ENCODE measurements at regions not wholly inside any gene's neighbourhood (a gene's known extent, or its start where the extent isn't known, plus 50 kb on each side); places are given as distances from the start of the nearest gene placed in this dataset.
A peak's percentile ranks its signal among the peaks of the same experiment; 100 is the strongest.

DNA sequence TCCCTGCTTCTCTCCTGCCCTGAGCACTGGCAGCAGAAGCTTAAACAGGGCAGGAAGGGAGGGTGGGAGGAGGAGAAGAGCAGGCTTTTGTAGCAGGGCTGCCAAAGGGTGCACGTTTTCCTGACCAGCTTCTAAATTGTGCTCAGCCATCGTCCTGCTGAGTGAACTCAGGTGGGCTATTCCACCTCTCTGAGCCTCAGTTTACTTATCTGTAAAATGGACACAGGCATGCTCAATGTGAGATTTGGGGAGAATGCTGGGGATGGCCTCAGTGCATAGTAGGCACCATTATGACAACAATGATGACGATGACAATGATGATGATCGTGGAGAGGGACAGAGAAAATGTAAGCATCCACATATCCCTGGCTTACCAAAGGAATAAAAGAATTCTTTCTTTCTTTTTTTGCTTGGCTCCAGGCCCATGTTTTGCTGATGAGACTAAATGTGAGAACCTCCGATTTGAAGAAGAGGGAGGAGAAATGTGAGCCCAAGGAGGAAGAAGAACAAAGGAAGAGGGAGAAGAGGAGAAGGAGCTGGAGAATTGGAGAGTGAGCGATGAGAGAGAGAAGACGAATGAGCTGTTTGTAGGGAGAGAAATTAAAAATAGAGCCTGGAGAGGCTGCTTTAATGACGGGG lies 105.5 kb upstream of the MYL2 start:
- POLR2A ChIA-PET = no interaction called here
- ATAC-seq (no peak), DNase-seq (no peak)
- no peaks in the 10 kb centered on the region for H3K9me3 Mint-ChIP-seq
- H3K27ac Mint-ChIP-seq = peak overlapping the region in 2 of 10 donors; percentile 11 to 48
- peaks cover 3 to 10% (median 9%) of the 10 kb centered on the region in 4 donors for H3K4me1 Mint-ChIP-seq
- no peak overlapping the region for H3K4me3 Mint-ChIP-seq
- peaks cover 1 to 39% (median 31%) of the 10 kb centered on the region in 5 donors for H3K27me3 Mint-ChIP-seq
- H3K36me3 Mint-ChIP-seq = no peaks in the 10 kb centered on the region

DNA sequence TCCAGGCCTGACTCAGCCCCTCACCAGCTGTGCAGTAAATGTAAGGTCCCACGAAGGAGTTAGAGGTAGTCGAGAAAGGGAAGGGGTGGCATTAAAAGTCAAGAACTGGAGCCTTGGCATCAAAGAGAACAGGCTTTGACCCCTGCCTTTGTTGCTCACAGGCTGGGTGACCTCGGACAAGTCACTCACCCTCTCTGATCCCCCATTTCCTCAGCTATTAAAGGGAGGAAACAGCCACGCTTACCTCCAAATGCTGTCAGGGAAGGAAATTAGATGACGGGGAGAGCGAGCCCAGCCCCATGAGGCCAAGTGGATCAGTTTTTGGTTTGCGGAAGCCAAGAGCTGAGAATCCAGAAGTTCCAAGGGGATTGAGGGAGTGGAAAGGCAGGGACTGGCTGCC lies 104.9 kb upstream of the MYL2 start:
- DNase-seq (no peak), ATAC-seq (no peak)
- H3K4me1 Mint-ChIP-seq = peaks cover 3 to 10% (median 9%) of the 10 kb centered on the region in 4 donors
- no peaks in the 10 kb centered on the region for H3K9me3 Mint-ChIP-seq
- POLR2A ChIA-PET = no interaction called here
- no peaks in the 10 kb centered on the region for H3K36me3 Mint-ChIP-seq
- H3K27me3 Mint-ChIP-seq = peaks cover 1 to 40% (median 26%) of the 10 kb centered on the region in 5 donors
- peak overlapping the region in 1 of 10 donors; percentile 12 for H3K27ac Mint-ChIP-seq
- no peak overlapping the region for H3K4me3 Mint-ChIP-seq

DNA sequence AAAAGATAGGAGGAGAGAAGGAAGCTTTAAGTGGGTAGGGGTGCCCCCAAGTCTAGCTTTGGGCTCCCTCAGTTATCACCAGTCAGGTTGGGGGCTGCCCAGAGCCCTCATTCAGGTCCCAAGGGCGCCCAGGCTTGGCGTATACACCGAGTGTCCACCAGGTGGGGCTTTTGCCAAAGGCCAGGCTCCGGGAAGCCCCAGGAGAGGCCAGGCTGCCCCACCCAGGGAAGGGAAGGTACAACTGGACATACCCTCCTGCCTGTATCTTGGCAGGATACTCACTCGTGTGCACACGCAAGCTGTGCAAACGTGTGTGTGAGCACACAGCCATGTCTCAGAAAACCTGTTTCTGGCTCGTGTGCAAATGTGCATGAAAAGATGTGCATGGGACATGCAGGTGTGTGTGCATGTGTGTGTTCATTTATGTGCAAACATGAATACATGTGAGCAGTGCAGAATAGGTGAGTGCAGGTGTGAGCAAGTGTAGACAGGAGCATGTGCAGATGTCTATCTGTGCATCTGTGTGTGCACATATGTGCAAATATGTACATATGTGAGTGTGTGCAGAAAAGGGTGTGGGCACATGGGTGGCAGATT lies 103.9 kb upstream of the MYL2 start:
- H3K27ac Mint-ChIP-seq = peak overlapping the region in 2 of 10 donors; percentile 57 to 58
- H3K9me3 Mint-ChIP-seq = no peaks in the 10 kb centered on the region
- no peak overlapping the region for H3K4me3 Mint-ChIP-seq
- peaks cover 3 to 10% (median 9%) of the 10 kb centered on the region in 4 donors for H3K4me1 Mint-ChIP-seq
- POLR2A ChIA-PET = no interaction called here
- peaks cover 1 to 37% (median 26%) of the 10 kb centered on the region in 5 donors for H3K27me3 Mint-ChIP-seq
- ATAC-seq = peak; percentile 54 to 65
- no peaks in the 10 kb centered on the region for H3K36me3 Mint-ChIP-seq
- peak; percentile 20 to 70 (median 51) for DNase-seq

DNA sequence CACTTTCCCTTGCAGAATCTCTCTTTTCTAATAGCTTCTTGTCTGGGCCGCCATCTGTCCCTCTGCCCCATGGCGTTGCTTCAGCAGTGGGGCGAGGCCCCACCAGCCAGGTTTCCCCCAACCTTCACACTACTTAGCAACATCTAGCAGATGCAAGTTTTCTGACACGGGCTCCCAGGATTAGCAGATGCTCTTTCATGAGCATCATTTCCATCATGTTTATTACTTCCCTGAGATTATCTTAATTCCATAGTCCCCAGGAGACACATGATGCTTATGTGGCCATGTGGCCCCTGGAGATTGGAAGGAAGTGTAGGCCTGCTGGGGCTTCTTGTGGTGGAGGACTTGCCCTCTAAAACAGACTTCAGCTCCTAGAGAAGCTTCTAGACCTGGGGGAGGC lies 102.0 kb upstream of the MYL2 start:
- ATAC-seq (no peak), DNase-seq (no peak)
- Mint-ChIP-seq H3K27me3 (peaks cover 4 to 47% (median 28%) of the 10 kb centered on the region in 5 donors), H3K9me3 (no peaks in the 10 kb centered on the region), H3K4me1 (peaks cover 3 to 11% (median 9%) of the 10 kb centered on the region in 4 donors), H3K4me3 (no peak overlapping the region), H3K36me3 (no peaks in the 10 kb centered on the region), H3K27ac (no peak overlapping the region)
- POLR2A ChIA-PET = no interaction called here

DNA sequence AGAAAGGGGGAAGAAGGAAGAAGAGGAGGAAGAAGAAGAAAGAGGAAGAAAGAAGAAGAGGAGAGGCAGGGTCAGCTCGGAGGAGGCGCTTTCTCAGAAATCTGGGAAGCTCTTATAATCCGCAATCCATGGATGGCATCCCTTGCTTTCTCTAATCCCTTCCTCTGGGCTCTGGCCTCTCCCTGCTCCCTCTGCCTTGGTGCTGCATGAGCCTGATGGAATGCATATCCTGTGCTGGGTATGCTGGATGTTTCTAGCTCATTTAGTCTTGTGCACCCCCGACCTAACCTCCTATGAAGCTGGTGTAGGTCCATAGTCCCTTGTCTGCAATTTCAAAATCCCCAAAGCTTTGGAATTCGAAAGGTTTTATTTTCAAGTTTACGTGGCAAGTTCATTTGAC lies 94.2 kb upstream of the MYL2 start:
- DNase-seq (no peak), ATAC-seq (no peak)
- Mint-ChIP-seq H3K4me3 (no peak overlapping the region), H3K36me3 (peaks cover 0 to 27% (median 3%) of the 10 kb centered on the region in 3 donors), H3K27me3 (peaks cover 14 to 40% (median 23%) of the 10 kb centered on the region in 5 donors), H3K4me1 (peaks cover 0 to 6% (median 1%) of the 10 kb centered on the region in 4 donors), H3K27ac (no peak overlapping the region), H3K9me3 (peaks cover 0 to 14% (median 10%) of the 10 kb centered on the region in 9 donors)
- POLR2A ChIA-PET = no interaction called here

DNA sequence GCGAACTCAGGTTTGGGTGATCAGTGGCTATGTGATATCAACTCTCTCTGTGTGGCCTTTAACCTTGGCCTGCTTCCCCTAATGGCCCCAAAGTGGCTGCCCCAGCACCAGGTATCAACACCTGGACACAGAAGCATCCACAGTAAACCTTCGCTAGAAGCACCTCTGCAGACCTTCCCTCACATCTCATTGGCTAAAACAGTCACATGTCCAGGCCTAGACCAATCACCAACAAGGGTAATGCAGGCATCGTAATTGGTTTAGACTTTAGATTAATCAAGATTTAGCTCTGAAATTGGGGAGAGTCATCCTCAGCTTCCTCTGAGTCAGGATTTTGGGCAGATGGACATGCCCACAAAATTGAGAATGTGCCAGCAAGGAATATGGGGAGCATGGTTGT lies 92.5 kb upstream of the MYL2 start:
- H3K4me1 Mint-ChIP-seq = peaks cover 0 to 3% (median 1%) of the 10 kb centered on the region in 4 donors
- H3K27ac Mint-ChIP-seq = no peak overlapping the region
- H3K4me3 Mint-ChIP-seq = no peak overlapping the region
- POLR2A ChIA-PET = no interaction called here
- peaks cover 0 to 14% (median 10%) of the 10 kb centered on the region in 9 donors for H3K9me3 Mint-ChIP-seq
- ATAC-seq = no peak
- H3K27me3 Mint-ChIP-seq = peaks cover 11 to 39% (median 22%) of the 10 kb centered on the region in 5 donors
- DNase-seq = no peak
- peaks cover 0 to 31% (median 3%) of the 10 kb centered on the region in 3 donors for H3K36me3 Mint-ChIP-seq

DNA sequence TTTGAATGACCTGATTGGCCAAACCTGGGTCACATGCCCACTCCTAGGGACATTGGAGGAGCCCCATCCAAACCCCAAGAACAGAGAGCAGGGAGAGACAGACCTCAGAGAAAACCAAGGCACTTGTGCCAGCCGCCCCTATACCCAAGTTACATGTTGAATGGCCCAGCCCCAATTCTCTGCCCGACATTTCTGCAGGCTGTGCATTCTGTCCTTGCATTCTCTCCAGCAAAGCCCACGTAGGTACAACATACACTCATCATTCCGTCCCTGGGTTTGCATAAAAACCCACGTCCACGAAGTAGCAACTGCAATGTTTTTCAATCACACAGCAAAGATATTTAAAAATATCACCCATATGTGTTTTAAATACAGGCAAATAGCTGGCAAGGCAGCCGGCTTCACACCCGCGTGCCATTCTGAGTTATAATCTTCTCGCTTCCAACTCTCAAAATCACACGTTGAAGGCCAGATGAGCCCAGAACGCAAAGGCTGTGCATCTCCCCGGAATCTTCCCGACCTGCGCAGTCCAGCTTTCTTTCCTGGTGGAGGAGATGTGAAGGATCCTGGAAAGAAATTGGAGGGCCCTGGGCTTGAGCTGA lies 91.7 kb upstream of the MYL2 start:
- ATAC-seq = no peak
- peaks cover 0 to 14% (median 10%) of the 10 kb centered on the region in 9 donors for H3K9me3 Mint-ChIP-seq
- H3K4me1 Mint-ChIP-seq = peaks cover 0 to 3% (median 1%) of the 10 kb centered on the region in 4 donors
- no peak for DNase-seq
- H3K4me3 Mint-ChIP-seq = no peak overlapping the region
- peaks cover 0 to 31% (median 3%) of the 10 kb centered on the region in 3 donors for H3K36me3 Mint-ChIP-seq
- H3K27me3 Mint-ChIP-seq = peaks cover 9 to 43% (median 25%) of the 10 kb centered on the region in 5 donors
- H3K27ac Mint-ChIP-seq = no peak overlapping the region
- POLR2A ChIA-PET = no interaction called here

DNA sequence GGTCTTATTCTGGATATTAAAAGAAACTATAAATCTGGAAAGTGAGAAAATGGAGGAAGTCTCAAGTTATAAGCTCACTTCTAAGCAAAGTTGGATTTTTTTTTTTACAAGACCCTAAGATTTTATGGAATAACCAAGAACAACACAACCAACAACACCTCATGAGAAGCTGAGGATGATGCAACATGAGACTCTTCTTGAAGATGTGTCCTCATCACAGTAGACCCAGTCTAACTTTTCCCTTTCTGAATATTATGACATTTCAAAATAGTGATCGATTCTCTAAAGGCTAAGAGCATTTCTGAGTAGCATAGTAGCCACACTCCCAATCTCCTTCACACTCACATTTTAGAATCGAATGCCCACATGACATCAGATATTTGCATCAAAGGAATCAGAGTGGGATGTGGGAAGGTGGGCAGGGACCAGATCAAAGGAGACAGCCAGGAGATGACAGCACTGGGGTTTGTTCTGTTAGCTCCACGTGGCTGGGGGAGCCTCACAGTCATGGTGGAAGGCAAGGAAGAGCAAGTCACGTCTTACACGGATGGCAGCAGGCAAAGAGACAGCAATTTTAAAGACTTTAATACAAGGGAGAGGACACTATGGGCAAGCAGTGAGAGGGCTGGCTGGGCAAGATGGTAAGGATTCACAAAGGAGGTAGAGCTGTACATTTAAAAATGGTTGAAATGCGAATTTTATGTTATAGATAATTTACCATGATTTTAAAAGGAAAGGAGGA lies 90.7 kb upstream of the MYL2 start:
- peak overlapping the region in 1 of 10 donors; percentile 25 for H3K27ac Mint-ChIP-seq
- peaks cover 12 to 53% (median 26%) of the 10 kb centered on the region in 5 donors for H3K27me3 Mint-ChIP-seq

DNA sequence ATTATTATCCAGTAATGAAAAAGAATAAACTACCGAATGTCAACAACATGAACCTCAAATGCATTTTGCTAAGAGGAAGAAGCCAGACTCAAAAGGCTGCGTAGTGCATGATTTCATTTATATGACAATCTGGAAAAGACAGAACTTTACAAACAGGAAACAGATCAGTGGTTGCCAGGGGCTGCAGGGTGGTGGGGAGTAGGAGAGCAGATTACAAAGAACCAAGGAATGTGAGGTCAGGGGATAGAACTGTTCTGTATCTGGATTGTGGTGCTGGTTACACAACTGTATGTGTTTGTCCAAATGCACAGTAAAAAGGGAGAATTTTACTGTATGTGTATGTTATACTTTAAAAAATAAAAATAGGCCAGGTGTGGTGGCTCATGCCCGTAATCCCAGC lies 89.7 kb upstream of the MYL2 start:
- no peak overlapping the region for H3K27ac Mint-ChIP-seq
- H3K4me3 Mint-ChIP-seq = no peak overlapping the region
- DNase-seq (no peak), ATAC-seq (no peak)
- H3K9me3 Mint-ChIP-seq = peaks cover 0 to 14% (median 10%) of the 10 kb centered on the region in 9 donors
- peaks cover 0 to 3% (median under 1%) of the 10 kb centered on the region in 4 donors for H3K4me1 Mint-ChIP-seq
- peaks cover 19 to 63% (median 33%) of the 10 kb centered on the region in 5 donors for H3K27me3 Mint-ChIP-seq
- peaks cover 0 to 31% (median 3%) of the 10 kb centered on the region in 3 donors for H3K36me3 Mint-ChIP-seq
- POLR2A ChIA-PET = no interaction called here

More for the DNA sequence above, 90.7 kb upstream of the MYL2 start:
- Mint-ChIP-seq H3K4me1 (peaks cover 0 to 3% (median 1%) of the 10 kb centered on the region in 4 donors), H3K4me3 (no peak overlapping the region), H3K36me3 (peaks cover 0 to 31% (median 3%) of the 10 kb centered on the region in 3 donors), H3K9me3 (peaks cover 0 to 14% (median 10%) of the 10 kb centered on the region in 9 donors)
- ATAC-seq (no peak), DNase-seq (no peak)
- POLR2A ChIA-PET = no interaction called here

DNA sequence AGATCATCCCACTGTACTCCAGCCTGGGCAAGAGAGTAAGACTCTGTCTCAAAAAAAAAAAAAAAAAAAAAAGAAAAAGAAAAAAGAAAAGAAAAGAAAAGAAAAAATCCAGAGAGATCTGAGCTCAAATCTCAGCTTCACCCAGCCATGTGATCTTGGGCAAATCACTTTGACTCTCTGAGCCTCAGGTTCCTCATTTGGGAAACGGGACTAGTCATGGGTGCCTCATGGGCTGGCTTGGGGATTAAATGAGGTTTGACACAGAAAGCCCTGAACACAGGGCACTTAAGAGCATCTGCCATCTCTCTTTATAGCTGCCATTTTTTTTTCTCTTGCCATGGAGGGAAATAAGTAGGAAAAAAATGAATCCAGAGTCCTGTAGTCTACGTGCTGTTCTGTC lies 86.2 kb upstream of the MYL2 start:
- peaks cover 3 to 12% (median 3%) of the 10 kb centered on the region in 3 donors for H3K36me3 Mint-ChIP-seq
- H3K4me1 Mint-ChIP-seq = peaks cover 0 to 3% (median under 1%) of the 10 kb centered on the region in 4 donors
- H3K27me3 Mint-ChIP-seq = peaks cover 24 to 60% (median 38%) of the 10 kb centered on the region in 5 donors
- peaks cover 0 to 9% (median 5%) of the 10 kb centered on the region in 9 donors for H3K9me3 Mint-ChIP-seq
- H3K4me3 Mint-ChIP-seq = no peak overlapping the region
- DNase-seq = no peak
- no peak overlapping the region for H3K27ac Mint-ChIP-seq
- no peak for ATAC-seq
- POLR2A ChIA-PET = no interaction called here

DNA sequence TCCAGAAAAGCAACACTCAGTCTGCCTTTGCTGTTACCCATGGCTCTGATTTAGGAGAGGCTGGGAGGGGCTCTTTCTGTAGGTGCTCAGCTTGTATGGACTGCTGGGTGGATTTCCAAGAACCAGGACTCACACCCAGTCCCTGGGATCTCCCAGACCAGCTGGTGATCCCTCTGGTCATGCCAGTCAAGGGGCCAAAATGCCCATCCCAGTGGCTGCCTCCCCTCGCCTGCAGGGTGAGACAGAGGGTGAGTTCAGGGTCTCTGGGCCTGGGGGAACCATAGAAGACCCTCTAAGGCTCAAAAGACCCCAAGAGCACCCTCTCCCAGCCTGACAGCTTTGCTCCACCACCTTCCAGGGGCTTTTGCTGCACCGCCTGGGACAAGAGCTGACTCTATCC lies 78.6 kb upstream of the MYL2 start:
- Mint-ChIP-seq H3K36me3 (peaks cover 0 to 11% (median 4%) of the 10 kb centered on the region in 3 donors), H3K27ac (no peak overlapping the region), H3K27me3 (peaks cover 7 to 18% (median 9%) of the 10 kb centered on the region in 5 donors), H3K4me3 (no peak overlapping the region), H3K9me3 (peaks cover 0 to 36% (median 14%) of the 10 kb centered on the region in 9 donors), H3K4me1 (no peaks in the 10 kb centered on the region)
- ATAC-seq (no peak), DNase-seq (no peak)
- POLR2A ChIA-PET = no interaction called here

DNA sequence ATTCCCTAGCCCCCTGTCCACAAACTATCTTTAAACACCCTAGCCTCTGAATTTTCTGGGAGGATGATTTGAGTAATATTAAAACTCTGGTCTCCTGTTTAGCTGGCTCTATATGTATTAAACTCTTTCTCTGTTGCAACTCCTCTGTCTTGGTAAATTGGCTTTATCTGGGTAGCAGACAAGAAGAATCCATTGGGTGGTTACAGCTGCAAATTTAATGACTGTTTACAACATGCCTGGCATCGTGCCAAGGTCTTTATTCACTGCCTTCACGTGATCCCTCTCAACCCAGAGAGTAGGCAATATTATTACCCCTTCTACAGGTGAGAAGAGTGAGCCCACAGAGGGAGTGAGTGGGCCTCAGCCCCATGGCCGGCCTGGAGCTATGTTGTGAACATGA lies 77.8 kb upstream of the MYL2 start:
- peaks cover 0 to 11% (median 4%) of the 10 kb centered on the region in 3 donors for H3K36me3 Mint-ChIP-seq
- no peak overlapping the region for H3K27ac Mint-ChIP-seq
- peaks cover 0 to 36% (median 14%) of the 10 kb centered on the region in 9 donors for H3K9me3 Mint-ChIP-seq
- peaks cover 7 to 13% (median 9%) of the 10 kb centered on the region in 5 donors for H3K27me3 Mint-ChIP-seq
- no peak for DNase-seq
- no peak for ATAC-seq
- POLR2A ChIA-PET = no interaction called here
- no peak overlapping the region for H3K4me3 Mint-ChIP-seq
- peaks cover 0 to 1% (median 0%) of the 10 kb centered on the region in 4 donors for H3K4me1 Mint-ChIP-seq

All from naive thymus-derived CD8-positive, alpha-beta T cell (primary cell).